OCI-LY7 (cell line): ENCODE measurements at regions not wholly inside any gene's neighbourhood (a gene's known extent, or its start where the extent isn't known, plus 50 kb on each side); places are given as distances from the start of the nearest gene placed in this dataset.

Source experiments
- EZH2phosphoT487 ChIP-seq: fragments of 200-600 bp; sonication (generic); IDR thresholded peaks from 2 replicates; pipeline ENCODE4 v1.6.1; 2018; ENCODE audit warnings: low read depth, borderline replicate concordance, mild to moderate bottlenecking, mixed run types, antibody characterized with exemption, low read length, moderate library complexity, mixed read lengths
- TF ChIP-seq, protein P1 (sequence below): fragments of 200-600 bp; sonication (generic); conservative IDR thresholded peaks from 2 replicates; pipeline ENCODE4 v1.5.1; 2014; ENCODE audit warnings: mild to moderate bottlenecking, antibody characterized with exemption, low read length, moderate library complexity, mixed read lengths

DNA sequence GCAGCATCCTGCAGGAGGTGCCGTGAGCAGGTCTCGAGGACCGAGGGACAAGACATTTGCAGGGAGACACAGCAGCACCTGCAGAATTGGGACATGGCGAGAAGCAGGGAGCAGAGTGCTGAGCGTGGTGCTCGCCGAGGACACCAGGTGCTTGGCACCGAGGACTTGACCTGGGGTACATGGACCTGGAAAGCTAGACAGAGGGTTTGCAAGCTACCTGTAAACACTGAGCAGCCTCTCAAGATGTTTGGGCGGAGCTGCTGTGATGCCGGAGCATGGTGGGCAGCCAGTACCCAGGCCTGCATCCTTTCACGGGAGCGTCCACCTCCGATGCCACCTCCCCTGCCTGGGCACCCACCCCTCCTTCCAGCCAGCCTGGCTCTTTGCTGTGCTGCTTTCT is 773.2 kb downstream of the TBC1D22A start:
- TF ChIP-seq, protein P1, sequence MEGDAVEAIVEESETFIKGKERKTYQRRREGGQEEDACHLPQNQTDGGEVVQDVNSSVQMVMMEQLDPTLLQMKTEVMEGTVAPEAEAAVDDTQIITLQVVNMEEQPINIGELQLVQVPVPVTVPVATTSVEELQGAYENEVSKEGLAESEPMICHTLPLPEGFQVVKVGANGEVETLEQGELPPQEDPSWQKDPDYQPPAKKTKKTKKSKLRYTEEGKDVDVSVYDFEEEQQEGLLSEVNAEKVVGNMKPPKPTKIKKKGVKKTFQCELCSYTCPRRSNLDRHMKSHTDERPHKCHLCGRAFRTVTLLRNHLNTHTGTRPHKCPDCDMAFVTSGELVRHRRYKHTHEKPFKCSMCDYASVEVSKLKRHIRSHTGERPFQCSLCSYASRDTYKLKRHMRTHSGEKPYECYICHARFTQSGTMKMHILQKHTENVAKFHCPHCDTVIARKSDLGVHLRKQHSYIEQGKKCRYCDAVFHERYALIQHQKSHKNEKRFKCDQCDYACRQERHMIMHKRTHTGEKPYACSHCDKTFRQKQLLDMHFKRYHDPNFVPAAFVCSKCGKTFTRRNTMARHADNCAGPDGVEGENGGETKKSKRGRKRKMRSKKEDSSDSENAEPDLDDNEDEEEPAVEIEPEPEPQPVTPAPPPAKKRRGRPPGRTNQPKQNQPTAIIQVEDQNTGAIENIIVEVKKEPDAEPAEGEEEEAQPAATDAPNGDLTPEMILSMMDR: no peak
- TF ChIP-seq EZH2phosphoT487: no peak
